ENCODE measurements at regions not wholly inside any gene's neighbourhood (a gene's known extent, or its start where the extent isn't known, plus 50 kb on each side); places are given as distances from the start of the nearest gene placed in this dataset.

DNA sequence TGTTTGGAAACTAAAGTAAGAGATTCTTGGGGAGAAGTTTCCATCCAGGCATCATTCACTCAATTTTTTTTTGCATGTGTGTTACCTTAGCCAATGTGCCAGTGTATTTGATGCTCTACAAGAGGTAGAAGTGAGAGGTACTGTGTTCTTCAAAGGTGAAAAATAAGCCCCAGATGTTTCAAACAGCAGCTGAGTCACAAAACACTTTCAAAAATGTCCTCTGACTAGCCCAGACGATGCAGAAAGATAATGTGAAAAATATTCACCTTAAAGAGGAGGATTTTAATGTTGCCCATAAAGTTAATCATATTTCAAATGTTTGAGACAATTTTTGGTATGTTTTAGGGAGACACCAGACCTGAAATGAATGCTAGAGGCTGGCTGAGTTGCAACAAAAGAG lies 107.7 kb upstream of the RASGRP1 start:
- ATAC-seq = no peak
- DNase-seq = no peak

DNA sequence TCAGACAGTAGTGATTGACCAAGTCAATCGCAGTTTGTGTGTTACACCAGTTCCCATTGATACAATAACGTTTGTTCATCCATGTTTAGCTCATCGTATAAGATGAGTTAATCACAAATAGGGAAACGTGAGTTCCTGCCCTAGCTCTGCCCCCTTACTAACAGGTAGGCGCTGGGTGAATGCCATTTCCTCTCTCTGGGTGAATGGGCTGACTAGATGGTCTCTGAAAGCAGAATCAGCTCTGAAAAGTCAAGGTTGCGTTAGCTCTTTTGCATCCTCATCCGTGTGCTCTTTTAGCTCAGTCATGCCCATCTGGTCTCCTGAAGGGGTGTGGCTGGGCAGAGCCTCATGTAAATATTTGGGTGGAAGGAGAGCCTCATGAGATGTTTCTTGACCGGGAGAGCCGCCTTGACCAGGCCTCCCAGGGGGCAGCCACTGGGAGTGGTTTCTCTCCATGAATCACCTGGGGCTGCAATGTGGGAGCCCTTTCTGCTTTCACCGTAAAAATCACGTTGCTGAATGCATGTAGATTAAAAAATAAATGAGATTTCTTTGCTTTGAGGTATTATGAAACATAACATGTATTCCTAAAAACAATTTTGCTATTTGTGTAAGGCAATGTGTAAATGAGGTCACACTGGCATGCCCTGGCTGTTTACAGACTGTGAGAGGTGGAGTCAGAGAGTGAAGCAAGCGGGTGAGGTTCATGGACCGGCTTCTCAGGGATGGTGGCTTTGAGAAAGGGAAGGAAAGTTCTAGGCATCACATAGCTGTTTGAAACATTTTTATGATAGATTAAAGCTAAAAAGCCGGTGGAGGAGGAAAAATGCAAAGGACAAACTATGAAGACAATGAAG lies 108.4 kb upstream of the RASGRP1 start:
- ATAC-seq (no peak), DNase-seq (no peak)

DNA sequence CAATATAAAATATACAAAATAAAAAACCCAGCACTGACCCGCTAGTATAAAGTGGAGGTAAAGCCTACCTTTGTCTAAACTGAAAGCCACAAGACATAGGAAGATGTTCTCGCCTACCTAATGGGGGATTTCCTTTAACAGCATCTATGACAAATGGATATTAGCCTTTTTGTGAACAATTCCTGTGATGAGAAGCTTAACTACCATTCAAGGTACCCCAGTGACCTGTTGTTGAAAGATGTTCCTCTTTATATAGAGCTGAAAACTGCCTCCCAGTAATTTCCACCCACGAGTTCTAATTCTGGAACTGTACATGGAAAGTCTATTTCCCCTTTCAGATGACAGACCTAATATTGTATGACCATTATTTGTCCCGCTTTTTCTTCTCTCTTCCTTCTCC lies 109.8 kb upstream of the RASGRP1 start:
- no peak for DNase-seq
- ATAC-seq = no peak

DNA sequence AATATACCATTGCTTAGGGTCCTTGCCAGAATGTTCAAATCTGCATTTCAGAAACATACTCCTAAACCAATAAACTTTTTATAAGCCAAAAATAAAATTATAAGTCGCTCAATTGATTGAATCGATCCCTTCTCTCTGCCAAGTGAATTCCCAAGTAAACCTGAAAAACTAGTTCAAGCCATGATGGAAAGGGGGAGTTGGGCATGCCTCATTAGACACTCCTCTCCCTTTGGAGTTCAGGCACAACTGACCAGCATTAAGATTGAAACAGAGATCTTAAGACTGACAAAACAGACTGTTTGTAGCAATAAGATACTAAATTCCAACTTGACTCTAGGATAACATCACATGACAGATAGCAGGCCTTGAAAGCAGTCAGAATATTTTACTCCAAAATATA lies 113.7 kb upstream of the RASGRP1 start:
- ATAC-seq (no peak), DNase-seq (no peak)

DNA sequence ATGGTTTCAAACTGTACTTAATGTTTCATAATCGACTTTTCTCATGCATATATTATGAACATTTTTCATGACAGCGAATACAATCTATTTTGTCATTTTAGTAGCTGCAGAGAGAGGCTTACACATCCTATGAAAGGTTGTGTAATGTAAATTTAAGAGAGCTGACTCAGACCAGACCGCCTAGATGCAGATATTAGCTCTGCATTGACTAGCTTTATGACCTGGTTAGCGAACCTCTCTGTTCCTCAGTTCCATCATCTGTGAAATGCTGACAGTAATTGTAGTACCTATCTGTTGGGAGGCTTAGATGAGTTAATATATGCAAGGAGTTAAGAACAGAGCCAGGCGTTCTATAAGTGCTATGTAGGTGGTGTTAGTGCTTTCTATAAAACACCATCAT lies 116.2 kb upstream of the RASGRP1 start:
- ATAC-seq (no peak), DNase-seq (no peak)

DNA sequence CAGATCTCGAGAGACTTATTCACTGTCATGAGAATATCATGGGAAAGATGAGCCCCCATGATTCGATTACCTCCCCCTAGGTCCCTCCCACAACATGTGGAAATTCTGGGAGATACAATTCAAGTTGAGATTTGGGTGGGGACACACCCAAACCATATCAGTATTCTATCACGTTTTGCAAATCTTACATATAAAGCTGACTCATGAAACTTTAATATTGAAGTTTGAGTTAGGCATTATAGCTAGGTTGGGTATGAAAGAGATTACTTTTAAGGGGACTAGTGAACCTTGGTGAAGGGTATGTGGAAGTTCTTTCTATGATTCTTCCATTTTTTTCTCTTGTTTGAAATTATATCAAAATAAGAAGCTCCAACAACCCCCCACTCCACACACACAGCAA lies 117.7 kb upstream of the RASGRP1 start:
- ATAC-seq (no peak), DNase-seq (no peak)

DNA sequence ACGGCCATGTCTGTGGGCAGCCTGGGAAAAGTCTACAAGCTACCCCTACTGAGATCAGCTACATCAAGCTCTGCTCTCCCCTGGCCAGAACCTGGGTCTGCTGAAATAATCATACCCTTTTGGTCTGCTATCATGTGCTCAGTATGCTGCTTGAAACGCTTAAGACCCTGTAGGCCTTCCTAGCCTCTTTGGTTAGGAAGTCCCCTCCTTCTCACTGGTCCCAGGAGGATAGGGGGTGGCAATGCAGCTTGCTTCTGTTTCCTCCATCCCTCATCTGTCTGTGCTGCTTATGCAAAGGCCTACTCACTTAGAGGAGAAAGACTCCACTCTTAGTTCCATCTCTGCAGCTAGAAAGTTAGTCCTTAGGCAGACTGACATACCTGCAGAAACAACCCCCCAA lies 118.2 kb upstream of the RASGRP1 start:
- no peak for DNase-seq
- ATAC-seq = no peak

DNA sequence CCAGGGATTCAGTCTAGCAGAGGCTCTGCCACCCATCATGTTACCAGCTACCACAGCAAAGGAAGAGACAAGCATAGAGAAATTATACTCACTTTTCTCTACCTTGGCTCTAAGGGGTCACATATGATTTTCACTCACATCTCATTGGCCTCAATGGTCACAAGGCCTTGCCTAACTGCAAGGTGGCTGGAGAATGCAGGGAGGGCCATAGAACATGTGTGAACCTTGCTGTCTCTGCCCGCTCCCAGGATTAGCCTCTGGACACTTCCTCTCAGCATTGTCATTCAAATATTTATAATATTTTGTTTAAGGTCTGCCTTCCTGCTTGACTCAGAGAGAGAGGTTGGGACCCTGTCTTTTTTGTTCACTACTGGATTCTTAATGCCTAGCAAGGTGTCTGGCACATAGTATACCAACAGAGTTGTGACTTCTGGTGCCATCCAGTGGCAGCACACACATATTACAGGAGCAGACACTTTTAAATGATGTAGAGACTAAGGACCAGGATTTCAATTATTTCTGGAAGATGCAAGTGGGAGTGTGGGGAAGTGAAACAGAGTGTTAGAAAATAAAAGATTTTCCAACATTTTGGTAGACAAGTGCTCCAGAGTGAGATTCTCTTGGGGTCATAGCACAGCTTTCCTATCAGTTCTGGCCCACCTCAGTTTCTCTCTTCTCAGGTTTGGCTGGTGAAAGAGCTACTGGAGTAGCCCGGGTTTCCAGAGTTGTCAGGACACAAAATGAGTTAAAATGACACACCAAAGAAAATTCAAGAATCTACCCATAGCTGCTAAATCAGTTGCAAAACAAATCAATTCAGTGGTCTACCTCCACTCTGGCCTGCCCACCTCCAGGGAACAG lies 119.0 kb upstream of the RASGRP1 start:
- peak; percentile 78 for DNase-seq
- peak; percentile 76 for ATAC-seq

DNA sequence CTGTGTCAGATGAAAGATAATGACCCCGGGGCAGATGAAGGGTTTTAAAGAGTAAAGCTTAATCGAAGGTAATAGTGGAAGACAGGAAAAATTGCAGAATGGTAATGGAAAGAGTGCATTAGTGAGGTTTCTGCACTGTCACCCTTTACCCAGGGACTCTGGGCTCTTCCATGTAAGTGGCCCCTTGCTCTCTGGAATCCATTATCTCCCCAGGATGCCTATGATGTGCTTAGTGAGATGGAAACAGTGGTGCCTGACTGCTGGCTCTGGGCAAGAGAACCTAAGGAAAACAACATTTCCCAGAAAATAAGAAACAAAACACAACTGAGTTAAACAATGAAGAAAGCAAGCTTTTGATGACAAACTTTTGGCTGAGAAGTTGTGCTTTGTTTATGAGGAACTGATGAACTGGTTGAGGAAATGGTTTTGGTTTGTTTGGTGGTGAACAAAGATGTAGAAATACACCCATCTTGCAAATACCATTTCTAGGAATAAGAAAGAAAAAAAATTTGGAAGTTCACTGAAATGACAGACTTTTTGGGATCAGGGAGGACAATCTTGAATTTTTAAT lies 119.9 kb upstream of the RASGRP1 start:
- no peak for ATAC-seq
- DNase-seq = no peak

DNA sequence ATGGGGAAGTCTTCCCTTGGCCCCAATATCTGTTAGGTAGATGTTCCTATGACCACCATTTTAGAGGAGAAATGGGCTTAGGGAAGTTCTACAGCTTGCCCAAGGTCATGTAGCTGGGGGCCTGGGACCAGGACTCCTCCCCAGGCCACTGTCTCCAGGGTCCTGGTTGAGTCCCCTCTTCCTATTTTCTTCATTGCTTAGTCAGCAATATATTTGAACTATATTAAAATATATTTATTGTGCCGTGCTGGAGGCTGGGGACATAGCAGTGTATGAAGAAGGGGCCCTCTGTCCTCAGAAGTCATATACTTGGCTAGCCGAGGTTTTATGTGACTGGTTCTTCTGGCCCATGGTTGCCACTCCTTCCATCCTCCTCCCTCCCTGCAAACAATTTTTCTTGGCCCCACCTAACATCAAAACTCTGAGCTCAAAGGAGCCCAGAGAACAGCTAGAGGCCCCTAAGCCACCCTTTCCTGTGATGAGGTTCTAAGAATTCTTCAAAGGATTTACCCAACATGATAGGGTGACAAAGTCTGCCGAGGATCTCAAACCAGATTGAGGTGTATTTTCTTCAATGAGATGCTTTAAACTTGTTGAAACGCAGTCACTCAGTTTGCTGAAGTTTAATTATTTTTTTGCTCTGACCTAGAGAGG lies 121.2 kb upstream of the RASGRP1 start:
- ATAC-seq = peak; percentile 23
- no peak for DNase-seq

DNA sequence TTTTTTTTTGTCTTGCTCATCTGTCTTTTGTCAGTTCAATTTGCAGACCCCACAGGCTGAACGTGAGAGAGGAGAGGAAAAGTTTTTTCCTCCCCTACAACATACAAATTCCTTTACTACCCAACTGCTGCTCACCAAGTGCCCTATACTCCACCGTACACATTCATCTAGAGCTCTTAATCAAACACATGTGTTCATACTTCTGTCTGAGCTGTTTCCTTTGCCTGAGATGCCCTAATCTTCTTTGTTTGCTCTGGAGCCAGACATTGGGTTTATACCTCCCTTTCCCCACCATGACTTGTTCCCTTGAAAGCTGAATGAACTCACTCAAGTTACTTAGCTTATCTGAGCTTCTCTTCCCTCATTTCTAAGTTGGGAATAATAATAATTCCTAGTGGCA lies 122.7 kb upstream of the RASGRP1 start:
- no peak for DNase-seq
- ATAC-seq = no peak

DNA sequence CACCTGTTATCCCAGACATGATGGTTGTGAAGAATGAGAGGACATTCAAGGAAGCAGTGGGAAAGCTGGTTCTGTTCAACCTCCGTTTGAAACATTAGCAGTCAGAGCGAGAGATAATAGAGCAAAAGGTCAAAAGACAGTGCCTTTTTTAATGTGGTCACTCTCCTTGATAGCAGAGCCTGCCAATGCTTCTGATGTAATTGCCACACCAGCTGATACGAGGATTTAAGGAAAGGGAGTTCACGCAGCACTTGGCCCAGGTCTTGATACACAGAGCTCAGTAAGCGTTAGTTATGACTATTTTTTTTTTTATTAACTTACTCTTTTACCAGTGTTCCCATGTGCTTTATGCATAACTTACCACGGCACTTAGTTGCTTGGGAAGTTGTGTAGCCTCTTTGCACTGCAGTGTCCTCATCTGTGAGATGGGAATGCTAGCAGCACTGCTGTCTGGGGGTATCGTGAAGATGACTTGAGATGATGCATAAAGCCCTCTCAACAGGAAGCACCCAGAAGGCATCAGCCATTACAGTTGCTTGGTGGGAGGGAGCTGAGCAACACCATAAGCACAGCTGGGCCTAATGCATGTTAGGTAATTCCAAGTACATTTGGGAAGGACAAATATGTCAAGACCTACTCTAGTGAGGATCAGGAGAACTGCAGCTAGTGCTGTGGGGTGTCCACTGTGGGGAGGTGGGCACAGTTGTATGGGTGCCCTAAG lies 123.3 kb upstream of the RASGRP1 start:
- ATAC-seq (no peak), DNase-seq (no peak)

DNA sequence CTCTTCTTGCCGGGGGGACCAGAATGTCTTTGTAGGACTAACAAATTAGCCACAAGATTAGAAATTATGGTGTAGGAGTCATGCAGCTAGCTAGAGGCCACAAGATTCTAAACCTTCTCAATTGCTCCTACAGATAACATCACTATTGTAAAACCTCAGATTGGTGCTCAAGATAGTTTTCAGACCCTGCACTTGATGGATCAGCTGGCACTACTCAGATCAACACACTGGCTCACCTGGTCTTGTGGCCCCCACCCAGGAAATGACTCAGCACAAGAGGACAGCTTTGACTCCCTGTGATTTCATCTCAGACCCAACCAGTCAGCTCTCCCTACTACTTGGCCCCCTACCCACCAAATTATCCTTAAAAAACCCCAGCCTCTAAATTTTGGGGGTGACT lies 124.1 kb upstream of the RASGRP1 start:
- ATAC-seq = peak; percentile 78
- peak; percentile 69 for DNase-seq

DNA sequence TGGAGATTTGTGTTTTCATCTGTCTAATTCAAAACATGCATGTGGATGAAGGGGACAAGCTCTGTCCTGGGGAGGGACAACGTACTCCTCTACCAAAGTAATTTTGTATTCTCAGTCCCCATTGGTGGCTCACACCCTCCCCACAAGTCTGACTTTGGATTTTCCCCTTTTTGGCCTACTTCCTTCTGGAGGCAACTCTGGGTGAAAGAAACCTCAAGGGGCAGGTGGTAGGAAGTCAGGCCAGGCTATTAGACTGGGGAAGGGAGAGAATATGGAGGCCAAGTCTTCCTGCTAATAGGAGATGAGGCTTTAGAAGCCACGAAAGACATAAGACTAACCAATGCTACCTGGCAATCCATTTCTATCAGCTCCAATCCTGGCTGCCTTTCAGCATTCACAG lies 124.9 kb upstream of the RASGRP1 start:
- ATAC-seq = no peak
- no peak for DNase-seq

DNA sequence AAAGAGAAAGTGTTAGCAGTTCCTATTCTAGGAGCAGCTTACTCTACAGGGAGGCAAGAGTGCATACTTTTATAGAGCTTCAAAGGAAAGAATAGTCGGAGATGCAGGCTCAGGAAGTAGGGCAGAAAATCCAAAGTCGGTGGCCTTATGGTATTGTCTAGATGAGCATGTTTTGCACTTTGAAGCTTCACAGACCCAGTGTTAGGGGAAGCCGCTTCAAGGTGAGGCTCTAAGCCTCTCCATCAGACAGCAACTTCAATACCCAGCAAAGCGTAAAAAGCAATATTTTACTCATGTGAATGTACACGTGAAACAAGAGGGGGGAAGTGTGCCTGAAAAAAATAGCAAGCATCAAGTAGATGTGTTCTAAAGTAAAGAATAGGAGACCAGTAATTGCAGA lies 125.6 kb upstream of the RASGRP1 start:
- DNase-seq (no peak), ATAC-seq (no peak)

DNA sequence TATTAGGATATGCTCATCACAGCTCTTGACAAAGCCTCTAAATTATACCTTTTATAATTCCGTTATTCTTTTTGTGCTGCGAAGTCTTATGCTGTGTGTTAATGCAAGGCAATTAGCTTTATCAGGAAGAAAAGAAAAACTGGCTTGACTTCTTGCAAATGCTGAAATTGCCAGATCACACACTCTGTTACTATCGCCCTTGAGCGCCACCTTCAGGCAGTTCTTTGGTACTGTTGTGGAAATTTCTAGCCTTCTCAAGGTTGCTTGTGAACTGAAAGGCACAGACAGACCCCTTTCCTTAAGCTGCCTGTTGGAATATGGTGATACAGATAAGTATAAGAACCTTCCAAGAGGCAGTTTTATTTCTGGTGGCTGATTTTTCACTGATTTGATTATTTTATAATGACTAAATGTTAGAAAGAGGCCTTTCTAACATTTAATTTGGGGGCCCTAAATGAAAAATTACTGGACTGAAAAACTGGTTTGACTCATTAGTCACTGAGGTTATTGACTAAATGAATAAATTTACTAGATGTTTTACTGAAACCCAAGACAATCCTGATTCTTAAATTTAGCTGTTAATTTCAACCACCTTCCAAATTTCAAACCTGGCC lies 126.2 kb upstream of the RASGRP1 start:
- peak; percentile 24 for ATAC-seq
- DNase-seq = peak; percentile 83

DNA sequence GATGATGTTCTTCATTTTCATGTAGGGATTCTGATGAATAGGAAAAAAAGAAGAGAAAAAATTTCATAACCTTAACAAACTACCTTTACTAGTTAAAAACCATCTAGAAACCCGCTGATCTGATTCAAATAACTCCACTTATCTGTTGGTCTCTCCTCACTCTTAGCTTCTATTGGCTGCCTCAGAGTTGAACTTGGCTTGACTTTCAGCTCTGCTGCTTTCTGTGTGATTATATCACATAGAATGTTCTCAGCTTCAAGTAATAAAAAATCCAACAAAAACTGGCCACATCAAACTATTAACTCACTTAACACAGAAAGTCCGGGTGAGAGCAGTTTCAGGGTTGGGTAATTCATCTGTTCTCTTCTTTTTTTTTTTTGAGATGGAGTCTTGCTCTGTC lies 126.8 kb upstream of the RASGRP1 start:
- ATAC-seq = no peak
- no peak for DNase-seq

DNA sequence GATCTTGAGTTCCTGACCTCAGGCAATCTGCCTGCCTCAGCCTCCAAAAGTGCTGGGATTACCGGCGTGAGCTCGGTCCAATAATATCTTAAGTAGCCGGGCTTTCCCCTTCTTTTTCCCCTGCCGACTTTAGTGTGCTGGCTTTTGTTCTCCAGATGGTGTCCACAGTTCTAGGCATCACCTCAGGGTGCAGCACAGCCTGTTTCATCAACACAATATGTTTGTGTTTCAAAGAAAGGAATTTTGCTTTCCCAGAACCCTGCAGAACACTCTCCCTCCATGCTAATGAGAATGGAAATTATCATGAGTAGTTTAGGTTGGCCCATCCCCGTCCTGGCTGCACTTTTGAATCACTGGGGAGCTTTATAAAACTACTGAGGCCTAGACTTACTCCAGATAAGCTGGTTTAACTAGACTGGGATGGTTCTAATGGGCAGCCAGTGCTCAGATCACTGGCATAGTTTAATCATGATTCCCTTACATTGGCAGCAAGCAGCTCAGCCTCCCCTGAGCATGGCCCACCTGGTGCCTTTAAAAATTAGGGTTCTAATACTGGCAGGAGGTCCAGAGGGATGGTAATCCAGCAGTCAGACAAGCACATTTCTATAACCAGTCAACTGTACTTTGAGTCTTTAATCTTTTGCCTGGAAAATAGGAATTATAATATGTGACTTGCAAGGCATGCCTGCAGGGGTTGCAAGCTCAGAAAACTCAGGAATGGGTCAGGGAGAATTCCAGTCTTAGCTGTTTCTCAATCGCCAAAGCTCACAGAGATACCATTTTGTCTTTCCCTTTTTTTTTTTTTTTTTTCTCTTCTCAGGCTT lies 127.6 kb upstream of the RASGRP1 start:
- no peak for ATAC-seq
- no peak for DNase-seq

DNA sequence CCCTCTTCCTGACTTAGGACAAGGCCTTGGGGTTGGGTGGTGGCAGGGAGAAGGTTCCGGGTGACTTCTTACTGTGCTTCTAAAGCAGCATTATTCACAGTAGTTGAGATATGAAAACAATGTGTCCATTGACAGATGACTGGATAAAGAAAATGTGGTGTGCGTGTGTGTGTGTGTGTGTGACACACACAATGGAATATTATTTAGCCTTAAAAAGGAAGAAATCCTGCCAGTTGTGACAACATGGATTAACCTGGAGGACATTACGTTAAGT lies 128.1 kb upstream of the RASGRP1 start:
- DNase-seq (no peak), ATAC-seq (no peak)

DNA sequence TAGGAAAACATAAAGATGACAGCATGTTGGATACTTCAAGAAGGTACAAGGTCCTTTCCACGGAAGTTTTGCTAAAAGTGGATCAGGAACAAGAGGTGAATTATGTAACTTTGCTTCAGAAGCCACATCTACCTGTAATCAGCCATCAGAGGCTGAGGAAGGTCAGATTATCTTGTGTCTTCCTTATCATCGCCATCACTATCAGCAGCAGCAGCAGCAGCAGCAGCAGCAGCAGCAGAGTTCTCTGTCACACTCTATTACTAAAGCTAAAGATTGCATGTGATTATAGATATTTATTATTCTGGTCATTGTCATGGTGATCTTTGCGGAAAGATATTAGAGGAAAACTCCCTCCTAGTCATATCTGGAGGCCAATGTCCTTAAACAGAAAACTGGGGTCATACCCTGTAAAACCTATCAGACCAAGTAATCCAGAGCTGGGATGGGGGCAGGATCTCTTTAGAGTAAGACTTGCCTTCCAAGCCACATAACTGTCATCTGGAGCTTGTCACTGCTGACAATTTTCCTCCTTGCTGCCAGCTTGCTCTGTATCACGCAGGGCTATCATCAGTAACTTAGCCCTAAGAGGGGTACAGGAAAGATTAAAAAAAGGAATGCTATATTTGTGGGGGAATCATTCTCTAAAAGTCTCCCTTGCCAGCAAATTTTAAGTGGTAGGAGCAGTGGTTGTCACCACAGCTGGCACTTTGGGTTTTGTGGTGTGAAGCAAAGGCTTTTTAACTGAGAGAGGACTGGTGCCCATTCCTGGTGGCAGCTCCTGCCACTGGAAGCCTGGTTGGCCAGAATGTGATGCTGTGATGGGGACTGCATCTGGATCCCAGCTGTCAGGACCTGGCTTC lies 130.9 kb upstream of the RASGRP1 start:
- DNase-seq (no peak), ATAC-seq (no peak)
